ENCODE measurements at regions not wholly inside any gene's neighbourhood (a gene's known extent, or its start where the extent isn't known, plus 50 kb on each side); places are given as distances from the start of the nearest gene placed in this dataset.

DNA sequence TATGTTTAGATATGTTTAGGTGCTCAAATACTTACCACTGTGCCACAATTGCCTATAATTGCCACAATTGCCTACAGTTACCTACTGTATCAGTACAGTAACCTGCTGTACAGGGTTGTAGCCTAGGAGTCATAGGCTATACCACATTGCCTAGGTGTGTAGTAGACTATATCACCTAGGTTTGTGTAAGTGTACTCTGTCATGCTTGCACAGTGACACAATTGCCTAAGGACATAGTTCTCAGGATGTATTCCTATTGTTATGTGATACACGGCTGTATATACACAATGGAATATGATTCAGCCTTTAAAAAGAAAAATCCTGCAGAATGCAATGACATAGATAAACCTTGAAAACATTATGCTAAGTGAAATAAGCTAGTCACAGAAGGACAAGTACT is 264.8 kb downstream of the RAP2B start:
- in situ Hi-C loops (cut with MboI; ENCODE audit: low sequenced_read_pairs, unreplicated experiment), result no loop called here
- TF ChIP-seq, protein P1, sequence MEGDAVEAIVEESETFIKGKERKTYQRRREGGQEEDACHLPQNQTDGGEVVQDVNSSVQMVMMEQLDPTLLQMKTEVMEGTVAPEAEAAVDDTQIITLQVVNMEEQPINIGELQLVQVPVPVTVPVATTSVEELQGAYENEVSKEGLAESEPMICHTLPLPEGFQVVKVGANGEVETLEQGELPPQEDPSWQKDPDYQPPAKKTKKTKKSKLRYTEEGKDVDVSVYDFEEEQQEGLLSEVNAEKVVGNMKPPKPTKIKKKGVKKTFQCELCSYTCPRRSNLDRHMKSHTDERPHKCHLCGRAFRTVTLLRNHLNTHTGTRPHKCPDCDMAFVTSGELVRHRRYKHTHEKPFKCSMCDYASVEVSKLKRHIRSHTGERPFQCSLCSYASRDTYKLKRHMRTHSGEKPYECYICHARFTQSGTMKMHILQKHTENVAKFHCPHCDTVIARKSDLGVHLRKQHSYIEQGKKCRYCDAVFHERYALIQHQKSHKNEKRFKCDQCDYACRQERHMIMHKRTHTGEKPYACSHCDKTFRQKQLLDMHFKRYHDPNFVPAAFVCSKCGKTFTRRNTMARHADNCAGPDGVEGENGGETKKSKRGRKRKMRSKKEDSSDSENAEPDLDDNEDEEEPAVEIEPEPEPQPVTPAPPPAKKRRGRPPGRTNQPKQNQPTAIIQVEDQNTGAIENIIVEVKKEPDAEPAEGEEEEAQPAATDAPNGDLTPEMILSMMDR (IDR thresholded peaks at IDR 0.05; ENCODE audit: borderline replicate concordance, control extremely low read depth, extremely low read depth, insufficient read depth, missing control alignments), result no peak
- no peak for DNase-seq (ENCODE audit: low spot score)

- TF ChIP-seq, protein P1 (IDR thresholded peaks at IDR 0.05; ENCODE audit: borderline replicate concordance, control extremely low read depth, extremely low read depth, insufficient read depth, missing control alignments), result no peak
- no peak for DNase-seq (ENCODE audit: low spot score)
- in situ Hi-C loops (cut with MboI; ENCODE audit: low sequenced_read_pairs, unreplicated experiment), result no loop called here
Measured at GRCh38 chr3:153429821-153430220, 267.8 kb downstream of the RAP2B start.

- in situ Hi-C loops (cut with MboI; ENCODE audit: low sequenced_read_pairs, unreplicated experiment), result no loop called here
- TF ChIP-seq, protein P1 (IDR thresholded peaks at IDR 0.05; ENCODE audit: borderline replicate concordance, control extremely low read depth, extremely low read depth, insufficient read depth, missing control alignments), result no peak
Measured at GRCh38 chr3:153431076-153431475, 269.1 kb downstream of the RAP2B start.

DNA sequence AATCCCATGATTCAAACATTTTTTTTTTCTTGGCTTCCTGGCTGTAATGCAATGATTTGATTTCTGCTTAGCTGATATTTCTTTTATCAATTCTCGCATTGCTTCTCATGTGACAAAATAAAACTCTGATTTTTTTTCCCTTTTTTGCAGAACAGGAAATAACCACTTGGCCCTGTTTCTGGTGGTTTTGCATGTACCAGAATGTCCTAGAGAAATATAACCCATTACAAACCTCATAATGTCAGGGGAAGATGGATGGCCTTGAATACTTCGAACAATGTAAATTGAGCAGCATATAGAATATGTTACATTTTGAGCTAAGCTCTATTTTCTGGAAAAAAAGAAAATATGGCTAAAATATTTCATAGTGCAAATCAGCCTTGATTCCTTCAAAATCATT is 275.6 kb downstream of the RAP2B start:
- TF ChIP-seq, protein P1 (IDR thresholded peaks at IDR 0.05; ENCODE audit: borderline replicate concordance, control extremely low read depth, extremely low read depth, insufficient read depth, missing control alignments), result no peak
- in situ Hi-C loops (cut with MboI; ENCODE audit: low sequenced_read_pairs, unreplicated experiment), result no loop called here
- DNase-seq (ENCODE audit: low spot score), result no peak

More at GRCh38 chr3:153431076-153431475, 269.1 kb downstream of the RAP2B start:
- DNase-seq (ENCODE audit: low spot score), result no peak

DNA sequence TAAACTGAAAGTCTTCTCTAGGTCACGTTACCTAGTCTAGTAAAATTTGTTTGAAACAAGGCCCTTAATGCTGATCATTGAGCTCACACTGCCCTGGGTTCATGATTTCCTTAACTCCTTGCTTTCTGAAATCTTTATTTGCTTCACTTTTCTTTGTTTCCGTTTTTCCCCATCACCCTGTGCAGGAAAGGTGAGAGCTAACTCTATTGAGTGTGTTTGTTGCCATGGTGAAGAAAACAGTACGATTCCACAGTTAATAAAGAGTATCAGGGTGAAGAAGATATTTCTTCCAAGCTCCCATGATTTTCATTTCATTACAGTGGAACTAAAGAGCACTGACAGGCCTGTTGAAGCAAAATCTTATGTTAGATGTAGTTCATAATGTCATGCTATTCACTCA is 276.2 kb downstream of the RAP2B start:
- in situ Hi-C loops (cut with MboI; ENCODE audit: low sequenced_read_pairs, unreplicated experiment), result no loop called here
- no peak for DNase-seq (ENCODE audit: low spot score)
- TF ChIP-seq, protein P1 (IDR thresholded peaks at IDR 0.05; ENCODE audit: borderline replicate concordance, control extremely low read depth, extremely low read depth, insufficient read depth, missing control alignments), result no peak

DNA sequence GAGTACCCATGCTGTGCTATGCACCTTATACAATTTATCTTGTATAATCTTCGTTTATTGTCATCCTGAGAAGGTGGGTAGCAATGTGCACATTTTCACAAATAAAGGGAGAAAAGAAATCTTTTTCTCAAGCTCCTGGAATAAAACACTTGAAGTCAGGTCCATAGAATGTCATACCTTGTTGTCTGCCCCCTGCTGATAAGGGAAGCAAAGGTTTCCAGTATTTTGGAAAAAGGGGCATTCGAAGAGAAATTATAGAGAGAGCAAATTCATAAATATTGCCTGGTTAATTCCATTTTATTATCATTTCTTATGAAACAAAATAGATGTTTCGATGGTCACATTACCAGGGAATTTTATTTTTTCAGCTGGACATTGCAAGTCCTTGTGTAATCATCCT is 277.8 kb downstream of the RAP2B start:
- TF ChIP-seq, protein P1 (IDR thresholded peaks at IDR 0.05; ENCODE audit: borderline replicate concordance, control extremely low read depth, extremely low read depth, insufficient read depth, missing control alignments), result no peak
- no peak for DNase-seq (ENCODE audit: low spot score)
- in situ Hi-C loops (cut with MboI; ENCODE audit: low sequenced_read_pairs, unreplicated experiment), result no loop called here

- in situ Hi-C loops (cut with MboI; ENCODE audit: low sequenced_read_pairs, unreplicated experiment), result no loop called here
- DNase-seq (ENCODE audit: low spot score), result no peak
- TF ChIP-seq, protein P1 (IDR thresholded peaks at IDR 0.05; ENCODE audit: borderline replicate concordance, control extremely low read depth, extremely low read depth, insufficient read depth, missing control alignments), result no peak
Measured at GRCh38 chr3:153440311-153440710, 278.3 kb downstream of the RAP2B start.
